Ovary (tissue), 7 donors: ENCODE measurements at regions not wholly inside any gene's neighbourhood (a gene's known extent, or its start where the extent isn't known, plus 50 kb on each side); places are given as distances from the start of the nearest gene placed in this dataset.

ENCODE experiments used
- DNase-seq, 5 donors: peaks; one replicate each; pipeline ENCODE4 v3.0.0-alpha.2; 2019 to 2020
- H3K27ac ChIP-seq, 2 donors: fragments of 200-600 bp; one replicate each; pipeline versions ENCODE4 v1.5.1 to v1.8.0; 2019 to 2022
- H3K27me3 ChIP-seq: fragments of 200-600 bp; one replicate; pipeline ENCODE4 v1.8.0; 2022
- H3K36me3 ChIP-seq: fragments of 200-600 bp; sonication (generic); one replicate; pipeline ENCODE4 v1.5.1; 2019
- H3K4me1 ChIP-seq: one replicate; pipeline ENCODE4 v1.8.1; 2013; ENCODE audit warnings: mild to moderate bottlenecking, moderate library complexity; ENCODE audit not compliant: insufficient read depth
- H3K4me3 ChIP-seq: fragments of 200-600 bp; sonication (generic); one replicate; pipeline ENCODE4 v1.5.1; 2017
- H3K9me3 ChIP-seq, 2 donors: fragments of 200-600 bp in 1 of 2; sonication (generic) in 1 of 2; one replicate each; pipeline versions ENCODE4 v1.5.1 to v1.8.1; 2013 to 2019; ENCODE audit warnings: mild to moderate bottlenecking in 1 of 2, moderate library complexity in 1 of 2
- CTCF ChIP-seq, 3 donors: fragments of 450-650 bp in 2 of 3; fragments of 200-600 bp in 1 of 3; IDR thresholded peaks; one replicate each; pipeline versions ENCODE4 v1.5.1 to v1.8.0; 2016 to 2022; ENCODE audit warnings: antibody characterized with exemption in 3 of 3, mild to moderate bottlenecking in 1 of 3
- EP300 ChIP-seq: sonication (generic); formaldehyde crosslinking; IDR thresholded peaks from one replicate; pipeline ENCODE4 v1.6.1; 2017; ENCODE audit warnings: antibody characterized with exemption
- POLR2A ChIP-seq: fragments of 450-650 bp; IDR thresholded peaks from one replicate; pipeline ENCODE4 v1.6.1; 2017; ENCODE audit warnings: antibody characterized with exemption, mild to moderate bottlenecking, moderate library complexity
- WGBS, 3 donors: extraction: QIAGEN DNeasy Blood & Tissue Kit in 1 of 3; methylation state at CpG; one replicate each; pipeline versions ENCODE4 v1.1.5 to v1.1.7; 2013 to 2017; 5-methylcytosine and 5-hydroxymethylcytosine counted together
- intact Hi-C, 4 donors: fragments of 100-400 bp; cut with DNase I; formaldehyde crosslinking; loops; one replicate each; pipeline versions ENCODE4 v1.11.0 to v1.15.1; 2022 to 2023
- donor health status: DM: no; HTN: no; CAD: no; lungs with moderate emphysema.
- donor health status: DM: no; HTN: no; CAD: no.
- donor health status: Bipolar disorder and iron deficiency.
- donor health status: DM: no; HTN: no; CAD: no.
- donor health status: DM: yes; HTN: yes; CAD: no.

DNA sequence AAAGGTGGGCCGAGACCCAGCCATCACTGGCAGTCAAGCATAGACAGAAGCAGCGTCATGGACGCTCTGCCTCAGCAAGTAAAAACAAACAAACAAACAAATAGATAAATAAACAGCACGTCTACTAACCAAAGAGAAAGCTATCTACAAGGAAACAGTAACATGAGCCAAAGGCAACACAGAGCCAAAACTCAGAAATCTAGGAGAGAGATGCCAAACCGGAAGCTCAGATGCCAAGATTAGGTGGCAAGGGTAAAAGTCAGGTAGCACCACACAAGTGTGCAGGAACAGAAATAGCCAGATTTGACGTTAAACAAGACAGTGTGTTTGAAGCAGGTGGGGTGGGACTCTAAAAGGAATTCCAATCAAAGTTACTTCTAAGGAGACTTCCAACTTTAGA is 448.3 kb upstream of the NFIA start:
- H3K27ac ChIP-seq = no peak overlapping the region
- intact Hi-C loops = no loop called here
- no peaks in the 10 kb centered on the region for H3K4me1 ChIP-seq
- no peak for DNase-seq
- no peak overlapping the region for H3K4me3 ChIP-seq
- H3K9me3 ChIP-seq = no peaks in the 10 kb centered on the region
- 73 to 79% (median 75%) methylated on average over 6 of the region's 6 CpGs for WGBS, 3 donors
- TF ChIP-seq EP300 (no peak), POLR2A (no peak), CTCF (IDR thresholded peaks at IDR 0.05) (no peak)
- H3K36me3 ChIP-seq = no peaks in the 10 kb centered on the region
- no peaks in the 10 kb centered on the region for H3K27me3 ChIP-seq

DNA sequence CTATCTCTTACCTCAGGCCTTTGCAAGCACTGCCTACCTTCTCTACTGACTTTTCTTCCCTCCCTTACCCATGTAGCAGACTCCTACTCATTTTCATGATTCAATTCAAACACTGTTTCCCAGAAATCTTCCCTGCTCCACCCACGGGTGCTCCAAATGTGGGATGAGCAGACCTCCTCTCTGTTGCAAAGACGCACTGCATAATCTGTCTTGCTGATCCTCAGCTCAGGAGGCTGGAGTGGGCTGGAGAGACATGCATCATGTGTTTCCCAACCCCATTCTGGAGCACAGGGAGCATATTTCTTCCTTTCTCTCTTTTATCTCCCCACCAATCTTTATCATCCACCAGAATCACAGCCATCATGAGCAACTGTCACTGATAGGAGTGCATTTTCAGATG is 459.9 kb upstream of the NFIA start:
- DNase-seq = no peak
- WGBS, 3 donors = 32 to 48% (median 34%) methylated on average over 2 of the region's 2 CpGs

GRCh38 chr1:60621368-60621851 is 461.0 kb upstream of the NFIA start:
- H3K9me3 ChIP-seq = no peaks in the 10 kb centered on the region
- 1 to 4% (median 1%) methylated on average over 10 of the region's 10 CpGs for WGBS, 3 donors
- no peak for DNase-seq
- H3K27me3 ChIP-seq = no peaks in the 10 kb centered on the region
- no peaks in the 10 kb centered on the region for H3K36me3 ChIP-seq
- no peak overlapping the region for H3K27ac ChIP-seq
- intact Hi-C loops = no loop called here
- no peak overlapping the region for H3K4me3 ChIP-seq
- TF ChIP-seq POLR2A (no peak), CTCF (IDR thresholded peaks at IDR 0.05) (no peak), EP300 (no peak)
- H3K4me1 ChIP-seq = peaks cover 5% of the 10 kb centered on the region

More for the DNA sequence above, 459.9 kb upstream of the NFIA start:
- no peaks in the 10 kb centered on the region for H3K9me3 ChIP-seq
- TF ChIP-seq CTCF (IDR thresholded peaks at IDR 0.05) (no peak), POLR2A (no peak), EP300 (no peak)
- H3K4me1 ChIP-seq = peaks cover 5% of the 10 kb centered on the region
- intact Hi-C loops = no loop called here
- no peak overlapping the region for H3K4me3 ChIP-seq
- H3K36me3 ChIP-seq = no peaks in the 10 kb centered on the region
- H3K27ac ChIP-seq = no peak overlapping the region
- no peaks in the 10 kb centered on the region for H3K27me3 ChIP-seq

DNA sequence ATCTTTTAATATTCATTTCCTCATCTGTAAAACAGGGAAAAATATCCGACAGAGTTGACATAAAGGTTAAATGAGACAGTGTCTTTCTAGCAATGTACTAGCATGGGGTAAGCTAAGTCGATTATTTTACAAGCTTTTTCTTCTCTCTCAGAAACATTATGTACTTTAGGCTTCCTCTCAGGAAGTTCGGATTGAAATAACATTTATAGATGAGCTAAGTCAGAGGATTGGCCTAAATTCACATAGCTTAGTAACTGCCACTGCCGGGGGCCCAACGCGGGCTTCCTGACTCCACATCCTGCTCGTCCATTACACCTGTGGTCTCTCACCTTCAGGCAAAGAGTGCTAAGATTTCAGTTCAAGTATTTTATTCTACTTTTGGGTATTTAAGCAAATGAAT is 462.3 kb upstream of the NFIA start:
- Histone ChIP-seq H3K27ac (no peak overlapping the region), H3K36me3 (no peaks in the 10 kb centered on the region), H3K4me3 (no peak overlapping the region), H3K4me1 (peaks cover 5% of the 10 kb centered on the region), H3K9me3 (no peaks in the 10 kb centered on the region), H3K27me3 (no peaks in the 10 kb centered on the region)
- intact Hi-C loops = no loop called here
- 71 to 78% (median 73%) methylated on average over 7 of the region's 7 CpGs for WGBS, 3 donors
- no peak for DNase-seq
- no peak for TF ChIP-seq POLR2A
- no peak for TF ChIP-seq EP300
- no peak for TF ChIP-seq CTCF (IDR thresholded peaks at IDR 0.05)
